ENCODE measurements at regions not wholly inside any gene's neighbourhood (a gene's known extent, or its start where the extent isn't known, plus 50 kb on each side); places are given as distances from the start of the nearest gene placed in this dataset.

GRCh38 chr2:150882751-150883612 lies 378.7 kb downstream of the RBM43 start:
- RAD21 ChIA-PET (ENCODE audit: low non-redundant PET in 1 of 2, low total read pairs in 2 of 2, uncharacterized antibody in 2 of 2, unreplicated experiment in 2 of 2), result no interaction called here
- DNase-seq (ENCODE audit: low read depth, low spot score) (no peak), ATAC-seq (no peak)
- Histone ChIP-seq H3K27ac (ENCODE audit: low read depth, low read length) (no peak overlapping the region), H2AFZ (ENCODE audit: low read depth, low read length, poor library complexity, severe bottlenecking) (no peak overlapping the region), H3K9me3 (ENCODE audit: control insufficient read depth in 1 of 2, insufficient read depth in 1 of 2, low read depth in 1 of 2, low read length in 2 of 2) (no peaks in the 10 kb centered on the region), H4K20me1 (ENCODE audit: insufficient read depth) (no peaks in the 10 kb centered on the region), H3K9me2 (ENCODE audit: insufficient read depth) (no peaks in the 10 kb centered on the region), H3K9ac (ENCODE audit: low read length) (no peak overlapping the region), H3K4me2 (ENCODE audit: low read length) (no peak overlapping the region), H3K4me1 (ENCODE audit: control insufficient read depth in 1 of 2, insufficient read depth in 2 of 2, low read length in 2 of 2) (peaks cover 0 to 11% of the 10 kb centered on the region in 2 experiments; a peak in 2 of 4 replicates), H3K27me3 (ENCODE audit: insufficient read depth, low read length) (no peaks in the 10 kb centered on the region), H3K36me3 (ENCODE audit: control insufficient read depth in 1 of 2, insufficient read depth in 2 of 2, low read length in 2 of 2) (no peaks in the 10 kb centered on the region), H3K79me2 (ENCODE audit: insufficient read depth, low read length) (no peaks in the 10 kb centered on the region), H3K4me3 (replicated peaks in 1 of 2; ENCODE audit: low read depth in 1 of 2, low read length in 2 of 2) (no peak overlapping the region)
- intact Hi-C loops (cut with micrococcal nuclease), result no loop called here
- TF ChIP-seq JUND (IDR thresholded peaks at IDR 0.05) (no peak), POLR2AphosphoS5 (IDR thresholded peaks at IDR 0.05; ENCODE audit: low read depth, low read length) (no peak)
- POLR2A ChIA-PET, result no interaction called here
- CTCF ChIA-PET, result no interaction called here
- no TSS peak for BruUV-seq (replicated peaks)

DNA sequence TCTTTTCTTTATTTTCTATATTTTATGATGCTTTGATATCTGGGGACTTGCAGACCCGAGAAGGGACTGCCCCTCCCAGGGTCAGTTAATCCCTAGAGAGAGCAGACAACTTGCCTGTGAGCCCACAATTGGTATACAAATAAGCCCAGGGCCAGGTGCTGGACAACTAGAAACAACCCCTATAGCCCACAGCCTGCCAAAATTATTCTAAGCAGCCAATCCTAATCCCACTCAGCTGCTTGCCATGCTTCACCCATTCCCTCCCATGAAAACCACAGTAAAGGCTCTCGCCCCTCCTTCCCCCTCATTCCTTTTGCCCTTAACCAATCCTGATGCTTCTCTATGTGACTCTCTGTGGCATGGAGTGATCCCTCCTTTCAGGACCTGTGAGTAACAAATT lies 380.7 kb downstream of the RBM43 start:
- Histone ChIP-seq H3K9ac (ENCODE audit: low read length) (no peak overlapping the region), H3K4me2 (ENCODE audit: low read length) (no peak overlapping the region), H3K36me3 (ENCODE audit: control insufficient read depth in 1 of 2, insufficient read depth in 2 of 2, low read length in 2 of 2) (no peaks in the 10 kb centered on the region), H3K4me3 (replicated peaks in 1 of 2; ENCODE audit: low read depth in 1 of 2, low read length in 2 of 2) (no peak overlapping the region), H4K20me1 (ENCODE audit: insufficient read depth) (no peaks in the 10 kb centered on the region), H2AFZ (ENCODE audit: low read depth, low read length, poor library complexity, severe bottlenecking) (no peak overlapping the region), H3K79me2 (ENCODE audit: insufficient read depth, low read length) (no peaks in the 10 kb centered on the region), H3K9me3 (ENCODE audit: control insufficient read depth in 1 of 2, insufficient read depth in 1 of 2, low read depth in 1 of 2, low read length in 2 of 2) (no peaks in the 10 kb centered on the region), H3K4me1 (ENCODE audit: control insufficient read depth in 1 of 2, insufficient read depth in 2 of 2, low read length in 2 of 2) (peaks cover 0 to 11% of the 10 kb centered on the region in 2 experiments; a peak in 2 of 4 replicates), H3K27ac (ENCODE audit: low read depth, low read length) (no peak overlapping the region), H3K9me2 (ENCODE audit: insufficient read depth) (no peaks in the 10 kb centered on the region), H3K27me3 (ENCODE audit: insufficient read depth, low read length) (no peaks in the 10 kb centered on the region)
- TF ChIP-seq JUND (IDR thresholded peaks at IDR 0.05) (no peak), SP1 (IDR thresholded peaks at IDR 0.05; ENCODE audit: low read depth) (no peak), EZH2 (IDR thresholded peaks at IDR 0.05) (no peak)
- RAD21 ChIA-PET (ENCODE audit: low non-redundant PET in 1 of 2, low total read pairs in 2 of 2, uncharacterized antibody in 2 of 2, unreplicated experiment in 2 of 2), result no interaction called here
- intact Hi-C loops (cut with micrococcal nuclease), result no loop called here
- POLR2A ChIA-PET, result no interaction called here
- BruUV-seq (replicated peaks), result no TSS peak
- CTCF ChIA-PET, result no interaction called here
- DNase-seq (ENCODE audit: low read depth, low spot score) (no peak), ATAC-seq (no peak)
